Body of pancreas (tissue), 4 donors: ENCODE measurements at regions not wholly inside any gene's neighbourhood (a gene's known extent, or its start where the extent isn't known, plus 50 kb on each side); places are given as distances from the start of the nearest gene placed in this dataset.

Experiments used
- ATAC-seq: fragments of 150-250 bp; one replicate; pipeline ENCODE4 v1.9.1; 2016
- DNase-seq, 4 donors: peaks; one replicate each; pipeline ENCODE4 v3.0.0-alpha.2; 2019
- H3K27ac ChIP-seq, 4 donors: fragments of 200-600 bp; sonication (generic); 1 replicate in 3 of 4; 2 replicates in 1 of 4; pipeline versions ENCODE4 v1.5.1 to v1.6.1; 2016 to 2019; ENCODE audit warnings: mild to moderate bottlenecking in 1 of 4, mixed read lengths in 1 of 4, moderate library complexity in 1 of 4
- H3K27me3 ChIP-seq, 2 donors: fragments of 200-600 bp; sonication (generic); one replicate each; pipeline ENCODE4 v1.6.0; 2016; ENCODE audit warnings: mild to moderate bottlenecking in 1 of 2
- H3K36me3 ChIP-seq, 2 donors: fragments of 200-600 bp; sonication (generic); replicated peaks in 1 of 2; 2 replicates each; pipeline ENCODE4 v1.5.1; 2016; ENCODE audit warnings: low read depth in 2 of 2; ENCODE audit not compliant: insufficient read depth in 1 of 2
- H3K4me1 ChIP-seq: fragments of 200-600 bp; sonication (generic); one replicate; pipeline ENCODE4 v1.6.0; 2016
- H3K4me3 ChIP-seq, 2 donors: fragments of 200-600 bp; sonication (generic); 1 replicate in 1 of 2; 2 replicates in 1 of 2; pipeline ENCODE4 v1.5.1; 2016 to 2019
- H3K9me3 ChIP-seq, 3 donors: fragments of 200-600 bp; sonication (generic); 1 replicate in 2 of 3; 2 replicates in 1 of 3; pipeline ENCODE4 v1.5.1; 2016
- CTCF ChIP-seq, 7 experiments: fragments of 450-650 bp in 4 of 7; fragments of 200-600 bp in 3 of 7; sonication (generic) in 3 of 7; IDR thresholded peaks; one replicate each; pipeline ENCODE4 v1.5.1; 2016 to 2019; ENCODE audit warnings: antibody characterized with exemption in 7 of 7
- POLR2A ChIP-seq, 3 donors: fragments of 450-650 bp; IDR thresholded peaks; one replicate each; pipeline ENCODE4 v1.6.1; 2016; ENCODE audit warnings: antibody characterized with exemption in 3 of 3, mild to moderate bottlenecking in 2 of 3
- WGBS, 2 donors: methylation state at CpG; one replicate each; pipeline ENCODE4 v1.1.5; 2017; 5-methylcytosine and 5-hydroxymethylcytosine counted together
- intact Hi-C: fragments of 100-400 bp; cut with DNase I; formaldehyde crosslinking; loops from one replicate; pipeline ENCODE4 v1.15.1; 2023

- TF ChIP-seq CTCF (IDR thresholded peaks at IDR 0.05), result no peak
- no peaks in the 10 kb centered on the region for H3K27me3 ChIP-seq
- DNase-seq (no peak), ATAC-seq (no peak)
- H3K27ac ChIP-seq, result no peak overlapping the region
- intact Hi-C loops, result no loop called here
- H3K9me3 ChIP-seq, result no peaks in the 10 kb centered on the region
- H3K4me1 ChIP-seq, result no peaks in the 10 kb centered on the region
- no peaks in the 10 kb centered on the region for H3K36me3 ChIP-seq
- no peak overlapping the region for H3K4me3 ChIP-seq
Observed at GRCh38 chr2:156124458-156124857, 208.1 kb downstream of the NR4A2 start.

GRCh38 chr2:156118753-156119416 is 213.6 kb downstream of the NR4A2 start:
- no peaks in the 10 kb centered on the region for H3K4me1 ChIP-seq
- H3K9me3 ChIP-seq, result no peaks in the 10 kb centered on the region
- H3K4me3 ChIP-seq, result no peak overlapping the region
- WGBS, 2 donors, result 80 to 88% methylated on average over 3 of the region's 3 CpGs
- intact Hi-C loops, result no loop called here
- ATAC-seq (no peak), DNase-seq (no peak)
- TF ChIP-seq CTCF (IDR thresholded peaks at IDR 0.05) (no peak), POLR2A (IDR thresholded peaks at IDR 0.05) (no peak)
- H3K27ac ChIP-seq, result no peak overlapping the region
- no peaks in the 10 kb centered on the region for H3K36me3 ChIP-seq
- no peaks in the 10 kb centered on the region for H3K27me3 ChIP-seq

- Histone ChIP-seq H3K27ac (no peak overlapping the region), H3K4me1 (no peaks in the 10 kb centered on the region), H3K4me3 (no peak overlapping the region), H3K27me3 (no peaks in the 10 kb centered on the region), H3K9me3 (no peaks in the 10 kb centered on the region), H3K36me3 (no peaks in the 10 kb centered on the region)
- 58 to 78% methylated on average over 2 of the region's 2 CpGs for WGBS, 2 donors
- no peak for TF ChIP-seq POLR2A (IDR thresholded peaks at IDR 0.05)
- TF ChIP-seq CTCF (IDR thresholded peaks at IDR 0.05), result no peak
- intact Hi-C loops, result no loop called here
- ATAC-seq (no peak), DNase-seq (no peak)
Observed at GRCh38 chr2:156116113-156116512, 216.4 kb downstream of the NR4A2 start.

GRCh38 chr2:156115338-156115737 is 217.2 kb downstream of the NR4A2 start:
- intact Hi-C loops, result no loop called here
- TF ChIP-seq CTCF (IDR thresholded peaks at IDR 0.05) (no peak), POLR2A (IDR thresholded peaks at IDR 0.05) (no peak)
- DNase-seq (no peak), ATAC-seq (no peak)
- Histone ChIP-seq H3K27me3 (no peaks in the 10 kb centered on the region), H3K36me3 (no peaks in the 10 kb centered on the region), H3K4me1 (no peaks in the 10 kb centered on the region), H3K4me3 (no peak overlapping the region), H3K27ac (no peak overlapping the region), H3K9me3 (no peaks in the 10 kb centered on the region)
- 77 to 81% methylated on average over 3 of the region's 3 CpGs for WGBS, 2 donors

- 50 to 51% methylated on average over 1 of the region's 1 CpG for WGBS, 2 donors
- no peak for TF ChIP-seq CTCF (IDR thresholded peaks at IDR 0.05)
- H3K9me3 ChIP-seq, result no peaks in the 10 kb centered on the region
- no peak for DNase-seq
- H3K36me3 ChIP-seq, result no peaks in the 10 kb centered on the region
- H3K4me3 ChIP-seq, result no peak overlapping the region
- no peaks in the 10 kb centered on the region for H3K4me1 ChIP-seq
- H3K27ac ChIP-seq, result no peak overlapping the region
- no peaks in the 10 kb centered on the region for H3K27me3 ChIP-seq
- intact Hi-C loops, result no loop called here
- ATAC-seq, result no peak
Observed at GRCh38 chr2:156112323-156112722, 220.2 kb downstream of the NR4A2 start.
